Epithelial cell of proximal tubule (primary cell): ENCODE measurements at regions not wholly inside any gene's neighbourhood (a gene's known extent, or its start where the extent isn't known, plus 50 kb on each side); places are given as distances from the start of the nearest gene placed in this dataset.

Experiments used
- DNase-seq: peaks from one replicate; pipeline ENCODE4 v3.0.0-alpha.2; 2011; ENCODE audit warnings: low read depth
- H3K4me3 ChIP-seq: 2 replicates; pipeline ENCODE4 v1.5.1; 2011; ENCODE audit warnings: low read depth, mild to moderate bottlenecking, low read length
- TF ChIP-seq, protein P1 (sequence below): conservative IDR thresholded peaks from 2 replicates; pipeline ENCODE4 v1.5.1; 2012; ENCODE audit warnings: low read depth, mild to moderate bottlenecking, low read length

DNA sequence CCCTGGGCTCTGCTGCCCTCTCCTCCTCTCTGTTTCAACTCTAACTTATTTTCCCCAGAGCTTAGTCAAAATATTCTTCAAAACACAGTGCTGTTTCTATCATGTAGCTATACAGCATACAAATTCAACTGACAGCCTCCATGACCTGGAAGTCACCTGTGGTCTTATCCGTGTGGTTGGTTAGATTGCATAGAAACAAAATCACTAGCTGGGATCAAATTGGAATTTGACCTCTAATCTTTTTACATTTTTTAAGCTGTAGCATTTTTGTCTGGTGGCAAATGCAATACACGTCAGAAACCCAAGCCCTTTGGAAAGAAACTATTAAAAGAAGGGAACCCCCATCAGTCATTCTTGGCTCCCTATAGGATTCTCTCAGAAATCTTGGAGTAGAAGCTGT, 57.3 kb downstream of the ABCC12 start:
- no peak for DNase-seq
- TF ChIP-seq, protein P1, sequence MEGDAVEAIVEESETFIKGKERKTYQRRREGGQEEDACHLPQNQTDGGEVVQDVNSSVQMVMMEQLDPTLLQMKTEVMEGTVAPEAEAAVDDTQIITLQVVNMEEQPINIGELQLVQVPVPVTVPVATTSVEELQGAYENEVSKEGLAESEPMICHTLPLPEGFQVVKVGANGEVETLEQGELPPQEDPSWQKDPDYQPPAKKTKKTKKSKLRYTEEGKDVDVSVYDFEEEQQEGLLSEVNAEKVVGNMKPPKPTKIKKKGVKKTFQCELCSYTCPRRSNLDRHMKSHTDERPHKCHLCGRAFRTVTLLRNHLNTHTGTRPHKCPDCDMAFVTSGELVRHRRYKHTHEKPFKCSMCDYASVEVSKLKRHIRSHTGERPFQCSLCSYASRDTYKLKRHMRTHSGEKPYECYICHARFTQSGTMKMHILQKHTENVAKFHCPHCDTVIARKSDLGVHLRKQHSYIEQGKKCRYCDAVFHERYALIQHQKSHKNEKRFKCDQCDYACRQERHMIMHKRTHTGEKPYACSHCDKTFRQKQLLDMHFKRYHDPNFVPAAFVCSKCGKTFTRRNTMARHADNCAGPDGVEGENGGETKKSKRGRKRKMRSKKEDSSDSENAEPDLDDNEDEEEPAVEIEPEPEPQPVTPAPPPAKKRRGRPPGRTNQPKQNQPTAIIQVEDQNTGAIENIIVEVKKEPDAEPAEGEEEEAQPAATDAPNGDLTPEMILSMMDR, result no peak
- no peak overlapping the region for H3K4me3 ChIP-seq

DNA sequence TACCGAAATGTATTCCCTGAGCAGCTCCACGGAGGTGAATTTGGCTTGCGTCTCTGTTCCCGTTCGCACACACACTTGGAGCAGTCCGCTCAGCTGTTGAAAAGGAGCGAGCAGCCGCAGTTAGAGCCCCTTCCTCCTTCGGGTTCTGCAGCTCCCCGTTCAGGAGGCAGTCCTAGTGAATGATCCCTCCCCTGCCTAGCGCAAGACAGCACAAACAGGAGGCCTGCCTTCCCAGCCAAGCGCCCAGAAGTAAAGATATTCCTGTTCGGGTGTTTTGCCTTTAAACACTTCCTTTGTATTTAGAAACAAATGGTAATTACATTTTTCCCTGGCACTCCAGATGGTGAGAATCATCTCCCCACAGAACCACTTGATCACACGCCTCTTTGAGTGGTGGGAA, 64.7 kb downstream of the ABCC12 start:
- no peak overlapping the region for H3K4me3 ChIP-seq
- DNase-seq, result no peak
- TF ChIP-seq, protein P1, result no peak

DNA sequence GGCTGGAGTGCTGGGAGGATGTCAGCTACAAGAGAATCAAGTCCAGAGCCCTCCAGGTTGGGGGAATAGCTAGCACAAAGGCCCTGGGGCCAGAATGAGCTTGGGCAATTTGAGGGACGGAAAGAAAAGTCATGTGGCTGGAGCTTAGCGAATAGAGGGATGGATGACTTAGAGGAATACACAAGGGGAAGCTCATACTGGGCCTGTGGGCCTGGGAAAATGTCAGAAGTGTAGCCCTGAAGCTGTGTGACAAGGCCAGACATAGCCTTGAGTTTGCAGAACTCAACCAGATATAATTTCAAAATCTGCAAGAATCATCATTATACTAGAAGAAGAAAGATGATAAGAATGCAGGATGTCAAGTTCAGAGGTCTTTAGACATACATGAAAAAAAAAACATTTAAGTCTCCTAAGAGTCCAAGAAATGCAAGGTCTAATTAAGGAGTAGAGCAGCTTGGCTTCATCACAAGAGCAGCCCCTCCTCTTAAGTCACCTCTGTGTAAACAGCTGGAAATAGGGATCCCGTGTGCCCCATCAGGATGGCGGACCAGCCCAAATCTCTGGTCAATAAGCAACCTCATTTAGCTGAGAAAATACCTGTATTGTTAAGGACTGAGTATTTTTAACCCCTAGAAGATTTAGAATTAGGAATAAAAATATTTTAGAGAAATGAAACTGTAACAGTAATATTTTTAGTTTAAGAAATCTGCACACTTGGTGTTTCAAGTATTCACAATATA, 66.6 kb downstream of the ABCC12 start:
- TF ChIP-seq, protein P1, result no peak
- H3K4me3 ChIP-seq, result no peak overlapping the region
- no peak for DNase-seq

DNA sequence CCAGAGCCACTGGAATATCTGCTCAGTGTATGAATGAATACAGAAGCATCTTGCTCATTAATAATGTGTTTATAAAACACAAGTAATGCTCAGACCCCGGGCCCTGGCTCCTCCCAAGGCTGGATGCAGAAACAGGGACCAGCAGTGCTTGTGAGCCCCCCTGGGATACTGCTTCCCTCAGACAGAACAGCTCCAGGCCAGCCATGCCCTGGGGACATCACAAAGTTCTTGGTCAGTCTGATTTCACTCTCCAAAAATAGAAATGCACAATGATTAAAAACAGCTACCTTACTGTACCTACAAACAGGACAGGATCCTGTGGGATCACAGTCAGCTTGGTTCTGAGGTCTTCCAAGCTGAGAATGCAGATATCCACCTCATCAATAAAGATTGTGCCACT, 68.2 kb downstream of the ABCC12 start:
- no peak for DNase-seq
- TF ChIP-seq, protein P1, result no peak
- no peak overlapping the region for H3K4me3 ChIP-seq

DNA sequence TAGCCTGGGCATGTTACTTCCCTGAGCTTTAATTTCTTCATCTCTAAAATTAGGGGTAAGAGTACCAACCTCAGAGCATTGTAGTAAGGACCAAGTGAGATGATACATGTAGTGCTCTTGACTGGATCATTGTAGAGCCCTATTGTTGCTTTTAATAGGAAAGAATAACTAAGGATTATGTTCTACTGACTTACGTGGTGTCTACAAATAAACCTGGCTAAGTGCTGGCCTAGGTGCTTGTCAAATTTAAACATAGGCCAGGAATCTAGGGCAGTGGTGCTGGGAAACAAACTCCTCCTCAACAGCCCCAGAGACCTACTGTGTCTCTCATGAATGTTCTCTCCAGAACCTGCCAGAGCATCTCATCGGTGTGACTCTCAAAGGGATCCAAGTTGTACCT, 69.4 kb downstream of the ABCC12 start:
- no peak overlapping the region for H3K4me3 ChIP-seq
- TF ChIP-seq, protein P1, result no peak
- no peak for DNase-seq

DNA sequence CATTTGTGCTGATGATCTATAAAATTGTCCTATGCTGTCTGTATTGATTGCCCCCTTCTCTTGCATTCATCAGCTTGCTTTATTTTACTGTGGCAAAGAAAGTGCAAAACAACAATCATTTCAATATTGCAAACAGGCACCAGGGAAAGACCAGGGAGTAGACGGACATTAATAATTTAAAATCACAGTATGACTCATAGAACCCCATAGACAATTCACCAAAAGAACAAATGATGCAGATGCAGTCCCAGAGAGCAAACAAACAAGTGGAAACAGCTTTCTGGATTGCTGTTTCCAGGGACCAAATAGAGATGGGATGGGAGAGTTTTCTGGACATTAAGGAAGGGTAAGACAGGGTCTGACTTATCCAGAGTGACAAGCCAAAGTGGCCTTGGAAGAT, 70.1 kb downstream of the ABCC12 start:
- no peak for DNase-seq
- H3K4me3 ChIP-seq, result no peak overlapping the region
- TF ChIP-seq, protein P1, result no peak

DNA sequence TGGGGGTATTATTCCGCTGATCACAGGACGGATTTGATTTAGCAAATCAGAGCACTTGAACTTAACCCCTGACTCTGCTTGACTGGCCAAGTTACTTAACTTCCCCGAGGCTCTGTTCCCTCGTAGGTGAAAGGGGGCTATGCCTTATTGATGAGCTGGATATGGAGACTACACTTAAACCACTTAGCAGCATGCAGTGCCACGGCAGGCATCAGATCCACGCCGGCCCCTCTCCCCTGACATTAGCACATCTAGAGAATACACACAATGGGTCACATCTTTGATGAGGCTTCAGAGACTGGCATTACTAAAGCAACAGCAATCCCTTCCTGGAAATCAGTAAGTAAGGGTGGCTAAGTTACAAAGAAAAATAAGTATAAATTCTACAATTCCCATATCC, 71.0 kb downstream of the ABCC12 start:
- TF ChIP-seq, protein P1, result no peak
- DNase-seq, result no peak
- no peak overlapping the region for H3K4me3 ChIP-seq
